ENCODE measurements at regions not wholly inside any gene's neighbourhood (a gene's known extent, or its start where the extent isn't known, plus 50 kb on each side); places are given as distances from the start of the nearest gene placed in this dataset.

GRCh38 chr5:56617998-56618397 lies 197.4 kb upstream of the MAP3K1 start:
- DNase-seq = no peak

GRCh38 chr5:56616454-56617160 lies 198.7 kb upstream of the MAP3K1 start:
- no peak for DNase-seq

GRCh38 chr5:56615361-56616153 lies 199.8 kb upstream of the MAP3K1 start:
- DNase-seq = no peak

GRCh38 chr5:56612759-56613158 lies 202.6 kb upstream of the MAP3K1 start:
- no peak for DNase-seq

- DNase-seq = no peak
These were observed 203.0 kb upstream of the MAP3K1 start for GRCh38 chr5:56612353-56612752.

GRCh38 chr5:56610093-56610698 lies 205.2 kb upstream of the MAP3K1 start:
- no peak for DNase-seq

GRCh38 chr5:56608217-56608925 lies 207.0 kb upstream of the MAP3K1 start:
- DNase-seq = no peak

GRCh38 chr5:56607551-56607950 lies 207.8 kb upstream of the MAP3K1 start:
- DNase-seq = no peak

- no peak for DNase-seq
These were observed 208.3 kb upstream of the MAP3K1 start for GRCh38 chr5:56607074-56607473.

- no peak for DNase-seq
These were observed 209.2 kb upstream of the MAP3K1 start for GRCh38 chr5:56606192-56606591.

- DNase-seq = no peak
These were observed 210.1 kb upstream of the MAP3K1 start for GRCh38 chr5:56605231-56605630.

- no peak for DNase-seq
These were observed 213.7 kb upstream of the MAP3K1 start for GRCh38 chr5:56601641-56602071.

- DNase-seq = no peak
These were observed 216.4 kb upstream of the MAP3K1 start for GRCh38 chr5:56598941-56599340.

GRCh38 chr5:56596155-56596554 lies 219.2 kb upstream of the MAP3K1 start:
- DNase-seq = no peak

- DNase-seq = no peak
These were observed 219.8 kb upstream of the MAP3K1 start for GRCh38 chr5:56595566-56595965.

- DNase-seq = no peak
These were observed 220.6 kb upstream of the MAP3K1 start for GRCh38 chr5:56594792-56595191.

GRCh38 chr5:56591081-56591480 lies 224.3 kb upstream of the MAP3K1 start:
- DNase-seq = no peak

- DNase-seq = no peak
These were observed 225.9 kb upstream of the MAP3K1 start for GRCh38 chr5:56589481-56589860.

GRCh38 chr5:56588636-56589480 lies 226.5 kb upstream of the MAP3K1 start:
- DNase-seq = peak; percentile 4

GRCh38 chr5:56588131-56588487 lies 227.2 kb upstream of the MAP3K1 start:
- DNase-seq = no peak

- DNase-seq = no peak
These were observed 227.8 kb upstream of the MAP3K1 start for GRCh38 chr5:56587381-56588130.

Measured in effector CD8-positive, alpha-beta T cell (primary cell).